GM23248 (cell line): ENCODE measurements at regions not wholly inside any gene's neighbourhood (a gene's known extent, or its start where the extent isn't known, plus 50 kb on each side); places are given as distances from the start of the nearest gene placed in this dataset.
A peak's percentile ranks its signal among the peaks of the same experiment; 100 is the strongest.
"Not testable (repeated sequence)": the region's sequence is repeated elsewhere in the genome, so short reads cannot be mapped to it uniquely, and the experiment has no call there.

Experiments used
- DNase-seq: peaks from one replicate; pipeline ENCODE4 v3.0.0-alpha.2; 2015
- H2AFZ ChIP-seq: fragments of 200-600 bp; sonication (generic); 2 replicates; pipeline ENCODE4 v1.6.1; 2016; ENCODE audit warnings: antibody characterized with exemption
- H3F3A ChIP-seq: fragments of 200-600 bp; sonication (generic); 2 replicates; pipeline ENCODE4 v1.6.1; 2016; ENCODE audit warnings: mild to moderate bottlenecking, antibody characterized with exemption, mixed run types; ENCODE audit not compliant: insufficient read depth
- H3K27ac ChIP-seq: fragments of 200-600 bp; sonication (generic); 2 replicates; pipeline ENCODE4 v1.5.1; 2016; ENCODE audit warnings: mild to moderate bottlenecking
- H3K27me3 ChIP-seq: fragments of 200-600 bp; sonication (generic); replicated peaks from 2 replicates; pipeline ENCODE4 v1.6.1; 2016; ENCODE audit warnings: mild to moderate bottlenecking; ENCODE audit not compliant: insufficient read depth
- H3K36me3 ChIP-seq: fragments of 200-600 bp; sonication (generic); 2 replicates; pipeline ENCODE4 v1.6.1; 2016; ENCODE audit warnings: low read depth, mild to moderate bottlenecking
- H3K4me1 ChIP-seq: fragments of 200-600 bp; sonication (generic); 2 replicates; pipeline ENCODE4 v1.6.1; 2016; ENCODE audit warnings: mild to moderate bottlenecking; ENCODE audit not compliant: insufficient read depth
- H3K4me2 ChIP-seq: fragments of 200-600 bp; sonication (generic); one replicate; pipeline ENCODE4 v1.6.1; 2016; ENCODE audit warnings: mild to moderate bottlenecking; ENCODE audit not compliant: unreplicated experiment
- H3K4me3 ChIP-seq: fragments of 200-600 bp; sonication (generic); 2 replicates; pipeline ENCODE4 v1.5.1; 2016; ENCODE audit warnings: mild to moderate bottlenecking
- H3K79me2 ChIP-seq: fragments of 200-600 bp; sonication (generic); 2 replicates; pipeline ENCODE4 v1.6.1; 2016; ENCODE audit warnings: mild to moderate bottlenecking; ENCODE audit not compliant: insufficient read depth
- H3K9ac ChIP-seq: fragments of 200-600 bp; sonication (generic); 2 replicates; pipeline ENCODE4 v1.6.1; 2016; ENCODE audit warnings: mild to moderate bottlenecking
- H3K9me2 ChIP-seq: fragments of 200-600 bp; sonication (generic); 2 replicates; pipeline ENCODE4 v1.6.1; 2016; ENCODE audit warnings: mixed run types, mild to moderate bottlenecking, moderate library complexity; ENCODE audit not compliant: insufficient read depth
- H3K9me3 ChIP-seq: fragments of 200-600 bp; sonication (generic); one replicate; pipeline ENCODE4 v1.6.1; 2017; ENCODE audit warnings: low read depth
- H4K20me1 ChIP-seq: fragments of 200-600 bp; sonication (generic); 2 replicates; pipeline ENCODE4 v1.6.0; 2016; ENCODE audit not compliant: insufficient read depth
- EZH2 ChIP-seq: fragments of 200-600 bp; sonication (generic); IDR thresholded peaks from 2 replicates; pipeline ENCODE4 v1.6.1; 2018; ENCODE audit warnings: antibody characterized with exemption, mild to moderate bottlenecking; ENCODE audit not compliant: insufficient read depth, poor library complexity, severe bottlenecking
- EZH2phosphoT487 ChIP-seq: fragments of 200-600 bp; sonication (generic); IDR thresholded peaks from 2 replicates; pipeline ENCODE4 v1.6.1; 2018; ENCODE audit warnings: antibody characterized with exemption, moderate library complexity, mild to moderate bottlenecking, low read depth; ENCODE audit not compliant: insufficient read depth
- WGBS, 2 experiments: methylation state at CpG; one replicate each; pipeline ENCODE4 v1.1.6; 2015 to 2017; ENCODE audit warnings: low lambda C conversion rate in 2 of 2, low coverage in 1 of 2; ENCODE audit errors: missing lambda C conversion rate in 2 of 2; 5-methylcytosine and 5-hydroxymethylcytosine counted together
- in situ Hi-C: fragments of 300-500 bp; cut with MboI; formaldehyde crosslinking; loops from 2 replicates; pipeline ENCODE4 v1.15.0; 2020

DNA sequence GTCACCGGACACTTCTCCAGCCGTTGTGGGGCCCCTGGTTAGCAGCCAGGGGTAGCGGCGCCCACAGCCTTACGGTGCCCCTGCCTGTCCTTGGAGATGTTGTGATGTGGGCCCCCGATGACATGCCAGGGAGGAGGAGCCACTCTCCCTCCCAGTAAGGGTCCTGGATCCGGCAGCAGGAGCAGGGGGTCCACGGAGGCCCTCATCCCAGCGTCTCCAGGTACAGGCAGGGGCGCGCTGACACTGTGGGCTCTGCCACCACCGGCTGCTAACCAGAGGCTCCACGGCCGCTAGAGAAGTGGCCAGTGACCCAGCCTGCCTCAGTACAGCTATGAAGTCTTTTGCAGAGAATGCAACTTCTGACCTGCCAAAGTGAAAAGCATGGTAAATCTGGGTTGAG lies 121.2 kb downstream of the SPP2 start:
- H3K36me3 ChIP-seq: no peaks in the 10 kb centered on the region
- no peak overlapping the region for H3K4me2 ChIP-seq
- H2AFZ ChIP-seq: no peak overlapping the region
- H3K27me3 ChIP-seq: peaks cover 7% of the 10 kb centered on the region; the same call in 1 of the 2 replicates
- TF ChIP-seq EZH2phosphoT487 (no peak), EZH2 (no peak)
- no peak for DNase-seq
- 85 to 93% methylated on average over 13 of the region's 14 CpGs for WGBS, 2 experiments
- H3K4me1 ChIP-seq: no peaks in the 10 kb centered on the region
- no peak overlapping the region for H3K9ac ChIP-seq
- H3K9me3 ChIP-seq: no peaks in the 10 kb centered on the region
- no peak overlapping the region for H3K27ac ChIP-seq
- no peaks in the 10 kb centered on the region for H3K9me2 ChIP-seq
- no peak overlapping the region for H3K4me3 ChIP-seq
- no peaks in the 10 kb centered on the region for H4K20me1 ChIP-seq
- no peaks in the 10 kb centered on the region for H3F3A ChIP-seq
- in situ Hi-C loops: no loop called here
- no peaks in the 10 kb centered on the region for H3K79me2 ChIP-seq

DNA sequence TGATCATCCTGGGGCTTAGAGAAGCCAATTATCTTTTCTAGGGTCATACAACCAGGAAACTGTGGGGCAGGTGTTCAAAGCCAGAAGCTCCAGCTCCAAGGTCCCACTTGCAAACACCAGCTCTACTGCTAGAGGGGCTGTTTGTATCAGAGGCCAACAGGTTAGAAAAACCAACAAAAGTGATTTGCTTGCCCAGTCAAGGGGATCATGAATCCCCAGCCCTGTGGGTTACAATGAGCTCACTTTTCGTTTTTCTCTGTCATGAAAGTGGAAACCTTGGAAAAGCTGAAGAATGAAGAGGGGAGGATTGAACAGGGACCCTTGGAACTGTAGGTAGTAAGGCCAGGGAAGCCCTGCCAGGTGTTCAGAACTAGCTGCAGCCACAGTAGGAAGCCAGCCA lies 119.2 kb downstream of the SPP2 start:
- Histone ChIP-seq H3K4me2 (no peak overlapping the region), H3F3A (no peaks in the 10 kb centered on the region), H3K27ac (no peak overlapping the region), H4K20me1 (no peaks in the 10 kb centered on the region), H2AFZ (no peak overlapping the region), H3K4me1 (no peaks in the 10 kb centered on the region), H3K9ac (no peak overlapping the region), H3K36me3 (no peaks in the 10 kb centered on the region), H3K79me2 (no peaks in the 10 kb centered on the region), H3K27me3 (peaks cover 7% of the 10 kb centered on the region; the same call in 1 of the 2 replicates), H3K9me3 (no peaks in the 10 kb centered on the region), H3K4me3 (no peak overlapping the region), H3K9me2 (no peaks in the 10 kb centered on the region)
- in situ Hi-C loops: no loop called here
- TF ChIP-seq EZH2 (no peak), EZH2phosphoT487 (no peak)
- WGBS, 2 experiments: 56 to 64% methylated on average over 1 of the region's 1 CpG
- no peak for DNase-seq

DNA sequence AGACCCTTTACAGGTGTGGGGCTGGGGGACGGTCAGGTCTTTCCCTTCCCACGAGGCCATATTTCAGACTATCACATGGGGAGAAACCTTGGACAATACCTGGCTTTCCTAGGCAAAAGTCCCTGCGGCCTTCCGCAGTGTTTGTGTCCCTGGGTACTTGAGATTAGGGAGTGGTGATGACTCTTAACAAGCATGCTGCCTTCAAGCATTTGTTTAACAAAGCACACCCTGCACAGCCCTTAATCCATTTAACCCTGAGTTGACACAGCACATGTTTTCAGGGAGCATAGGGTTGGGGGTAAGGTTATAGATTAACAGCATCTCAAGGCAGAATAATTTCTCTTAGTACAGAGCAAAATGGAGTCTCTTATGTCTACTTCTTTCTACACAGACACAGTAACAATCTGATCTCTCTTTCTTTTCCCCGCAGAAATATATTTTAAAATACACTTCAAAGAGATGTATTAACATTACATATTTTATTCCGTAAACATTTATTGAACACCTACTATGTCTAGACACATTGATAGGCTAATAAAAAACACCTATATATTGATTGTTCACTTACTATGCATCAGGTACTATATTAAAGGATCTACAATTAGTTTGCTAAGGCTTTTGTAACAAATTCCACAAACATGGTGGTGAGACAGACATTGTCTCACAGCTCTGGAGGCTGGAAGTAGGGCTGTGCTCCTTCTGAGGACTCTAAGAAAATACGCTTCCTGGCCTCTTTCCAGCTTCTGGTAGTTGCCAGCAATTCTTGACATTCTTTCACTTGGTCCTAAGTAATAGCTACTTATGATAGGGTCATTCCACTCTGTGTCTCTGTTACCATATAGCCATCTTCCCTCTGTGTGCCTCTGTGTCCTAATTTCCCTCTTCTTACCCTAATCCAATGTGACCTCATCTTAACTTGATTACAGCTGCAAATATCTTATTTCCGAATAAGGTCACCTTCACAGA lies 118.4 kb downstream of the SPP2 start:
- peak; percentile 36 for DNase-seq
- H4K20me1 ChIP-seq, in situ Hi-C loops, H3K36me3 ChIP-seq, H3K4me1 ChIP-seq, H3K9me2 ChIP-seq, H3K4me3 ChIP-seq, H3K79me2 ChIP-seq, H3K9ac ChIP-seq, H3K4me2 ChIP-seq, H3K9me3 ChIP-seq, H3K27ac ChIP-seq, H3F3A ChIP-seq, H3K27me3 ChIP-seq, H2AFZ ChIP-seq: not testable (repeated sequence)
- WGBS, 2 experiments: 77% methylated on average over 8 of the region's 8 CpGs

DNA sequence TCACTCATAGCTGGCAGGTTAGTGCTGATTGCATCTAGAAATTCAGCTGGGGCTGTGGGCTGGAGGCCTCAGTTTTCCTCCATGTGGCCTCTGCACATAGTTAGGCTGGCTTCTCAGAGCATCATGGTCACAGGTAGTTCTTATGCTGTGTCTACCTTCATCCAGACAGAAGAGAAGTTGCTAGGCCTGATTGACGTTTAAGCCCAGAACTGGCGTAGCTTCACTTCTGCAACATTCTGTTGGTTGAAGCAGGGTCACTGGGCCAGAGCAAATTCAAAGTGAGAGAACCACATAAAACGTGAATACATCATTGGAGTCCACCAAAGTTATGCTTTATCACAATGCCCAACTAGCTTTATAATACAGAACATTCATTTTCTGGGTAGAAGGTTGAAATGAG lies 116.0 kb downstream of the SPP2 start:
- no peak for TF ChIP-seq EZH2phosphoT487
- no peak for TF ChIP-seq EZH2

More for the DNA sequence above, 116.0 kb downstream of the SPP2 start:
- H3K27me3 ChIP-seq: 0 out of 2 replicates have a peak, but pooled peaks cover 4% of the 10 kb centered on the region
- no peaks in the 10 kb centered on the region for H3K4me1 ChIP-seq
- no peak overlapping the region for H3K27ac ChIP-seq
- H2AFZ ChIP-seq: no peak overlapping the region
- H3K9me2 ChIP-seq: no peaks in the 10 kb centered on the region
- in situ Hi-C loops: no loop called here
- H4K20me1 ChIP-seq: no peaks in the 10 kb centered on the region
- H3K36me3 ChIP-seq: no peaks in the 10 kb centered on the region
- H3K4me2 ChIP-seq: no peak overlapping the region
- H3K79me2 ChIP-seq: no peaks in the 10 kb centered on the region
- no peak for DNase-seq
- H3K4me3 ChIP-seq: no peak overlapping the region
- H3K9me3 ChIP-seq: no peaks in the 10 kb centered on the region
- no peaks in the 10 kb centered on the region for H3F3A ChIP-seq
- 91 to 92% methylated on average over 3 of the region's 3 CpGs for WGBS, 2 experiments
- H3K9ac ChIP-seq: no peak overlapping the region
